Duodenal mucosa (tissue), 2 donors: ENCODE measurements at regions not wholly inside any gene's neighbourhood (a gene's known extent, or its start where the extent isn't known, plus 50 kb on each side); places are given as distances from the start of the nearest gene placed in this dataset.
"Not testable (repeated sequence)": the region's sequence is repeated elsewhere in the genome, so short reads cannot be mapped to it uniquely, and the experiment has no call there.

Source experiments
- H3K27ac ChIP-seq: one replicate; pipeline ENCODE4 v1.7.0; 2013; ENCODE audit warnings: low read depth, low read length
- H3K27me3 ChIP-seq, 2 donors: one replicate each; pipeline ENCODE4 v1.7.0; 2013; ENCODE audit warnings: low read length in 2 of 2, control low read depth in 1 of 2; ENCODE audit not compliant: insufficient read depth in 2 of 2, control insufficient read depth in 1 of 2
- H3K36me3 ChIP-seq, 2 donors: one replicate each; pipeline ENCODE4 v1.7.0; 2013; ENCODE audit warnings: low read length in 2 of 2, control low read depth in 1 of 2; ENCODE audit not compliant: insufficient read depth in 2 of 2, control insufficient read depth in 1 of 2
- H3K4me1 ChIP-seq, 2 donors: one replicate each; pipeline ENCODE4 v1.7.0; 2013; ENCODE audit warnings: low read length in 2 of 2, control low read depth in 1 of 2; ENCODE audit not compliant: insufficient read depth in 2 of 2, control insufficient read depth in 1 of 2
- H3K4me3 ChIP-seq, 2 donors: one replicate each; pipeline ENCODE4 v1.7.0; 2013; ENCODE audit warnings: low read length in 2 of 2, low read depth in 1 of 2
- H3K9ac ChIP-seq, 2 donors: one replicate each; pipeline ENCODE4 v1.7.0; 2013; ENCODE audit warnings: low read length in 2 of 2, low read depth in 1 of 2
- H3K9me3 ChIP-seq, 2 donors: one replicate each; pipeline ENCODE4 v1.7.0; 2013; ENCODE audit warnings: low read length in 2 of 2, control low read depth in 1 of 2; ENCODE audit not compliant: control insufficient read depth in 1 of 2

- not testable (repeated sequence) for H3K4me1 ChIP-seq, H3K27me3 ChIP-seq, H3K36me3 ChIP-seq, H3K9me3 ChIP-seq, H3K9ac ChIP-seq, H3K27ac ChIP-seq, H3K4me3 ChIP-seq
Observed at GRCh38 chr10:120047373-120047772, 154.8 kb downstream of the SEC23IP start.

- no peak overlapping the region for H3K27ac ChIP-seq
Observed at GRCh38 chr10:120047926-120048325, 155.4 kb downstream of the SEC23IP start.

DNA sequence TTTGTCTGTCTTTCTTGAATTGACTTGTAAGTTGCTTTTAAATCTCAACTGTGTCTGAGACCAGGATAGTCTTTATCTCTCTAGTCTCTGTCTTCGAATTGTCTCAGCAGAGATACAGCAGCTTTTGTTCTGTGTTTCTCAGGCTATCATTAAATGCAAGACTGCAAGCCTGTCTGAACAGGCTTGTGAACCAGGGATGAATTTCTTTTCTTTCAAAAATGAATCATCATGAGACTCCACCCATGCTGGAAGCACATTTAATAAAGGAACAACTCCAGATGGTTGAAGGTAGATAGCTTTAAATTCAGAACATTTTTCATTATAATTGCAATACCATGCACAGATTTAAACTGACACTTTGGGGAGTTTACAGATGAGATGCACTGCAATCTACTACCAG, 155.9 kb downstream of the SEC23IP start:
- Histone ChIP-seq H3K9ac (no peak overlapping the region), H3K4me1 (no peaks in the 10 kb centered on the region), H3K36me3 (no peaks in the 10 kb centered on the region), H3K27me3 (no peaks in the 10 kb centered on the region), H3K9me3 (no peaks in the 10 kb centered on the region), H3K27ac (no peak overlapping the region), H3K4me3 (no peak overlapping the region)

More at GRCh38 chr10:120047926-120048325, 155.4 kb downstream of the SEC23IP start:
- H3K4me3 ChIP-seq: no peak overlapping the region
- no peaks in the 10 kb centered on the region for H3K27me3 ChIP-seq
- H3K36me3 ChIP-seq: no peaks in the 10 kb centered on the region
- H3K9ac ChIP-seq: no peak overlapping the region
- H3K9me3 ChIP-seq: no peaks in the 10 kb centered on the region
- no peaks in the 10 kb centered on the region for H3K4me1 ChIP-seq

GRCh38 chr10:120051671-120052070, 159.1 kb downstream of the SEC23IP start:
- Histone ChIP-seq H3K4me3 (no peak overlapping the region), H3K9me3 (no peaks in the 10 kb centered on the region), H3K4me1 (no peaks in the 10 kb centered on the region), H3K9ac (no peak overlapping the region), H3K36me3 (no peaks in the 10 kb centered on the region), H3K27me3 (no peaks in the 10 kb centered on the region), H3K27ac (no peak overlapping the region)

GRCh38 chr10:120052964-120053702, 160.6 kb downstream of the SEC23IP start:
- Histone ChIP-seq H3K4me1 (no peaks in the 10 kb centered on the region), H3K9ac (no peak overlapping the region), H3K27ac (no peak overlapping the region), H3K36me3 (no peaks in the 10 kb centered on the region), H3K27me3 (no peaks in the 10 kb centered on the region), H3K9me3 (no peaks in the 10 kb centered on the region), H3K4me3 (no peak overlapping the region)

DNA sequence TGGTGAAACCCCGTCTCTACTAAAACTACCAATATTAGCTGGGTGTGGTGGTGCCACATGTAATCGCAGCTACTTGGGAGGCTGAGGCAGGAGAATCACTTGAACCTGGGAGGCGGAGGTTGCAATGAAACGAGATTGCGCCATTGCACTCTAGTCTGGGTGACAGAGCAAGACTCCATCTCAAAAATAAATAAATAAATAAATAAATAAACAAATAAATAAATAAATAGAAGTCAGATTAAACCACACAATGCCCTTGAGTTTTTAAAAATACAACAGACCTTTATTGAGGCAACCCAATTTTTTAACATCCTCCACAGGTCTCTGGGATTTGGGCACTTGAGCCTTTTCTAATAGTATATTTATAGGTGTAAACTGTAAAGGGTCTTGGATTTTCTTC, 167.3 kb downstream of the SEC23IP start:
- H3K9me3 ChIP-seq, H3K4me3 ChIP-seq, H3K4me1 ChIP-seq, H3K36me3 ChIP-seq, H3K9ac ChIP-seq, H3K27ac ChIP-seq, H3K27me3 ChIP-seq: not testable (repeated sequence)

- Histone ChIP-seq H3K9ac (no peak overlapping the region), H3K27me3 (peaks cover 0 to 3% of the 10 kb centered on the region in 2 donors), H3K4me3 (no peak overlapping the region), H3K27ac (no peak overlapping the region), H3K4me1 (no peaks in the 10 kb centered on the region), H3K9me3 (no peaks in the 10 kb centered on the region), H3K36me3 (no peaks in the 10 kb centered on the region)
Observed at GRCh38 chr10:120067427-120067826, 174.9 kb downstream of the SEC23IP start.

DNA sequence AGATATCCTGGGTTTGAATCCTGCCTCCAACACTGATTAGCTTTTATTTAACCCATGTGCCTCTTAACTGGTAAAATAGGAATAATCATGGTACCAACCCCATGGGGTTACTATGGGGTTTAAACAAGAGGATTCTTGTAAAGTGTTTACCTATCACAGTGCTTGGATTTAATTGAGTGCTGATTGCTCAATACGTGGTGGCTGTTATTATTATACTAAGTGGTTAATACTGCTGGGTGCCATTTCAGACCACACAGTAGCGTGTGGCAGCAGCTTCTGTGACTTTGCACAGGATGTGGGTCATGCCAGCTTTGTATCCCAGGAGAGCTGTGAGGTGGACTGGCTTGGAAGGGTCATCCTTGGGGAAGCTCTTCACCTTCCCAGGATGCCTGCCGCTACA, 177.2 kb downstream of the SEC23IP start:
- Histone ChIP-seq H3K9me3 (no peaks in the 10 kb centered on the region), H3K27me3 (peaks cover 0 to 3% of the 10 kb centered on the region in 2 donors), H3K27ac (no peak overlapping the region), H3K36me3 (no peaks in the 10 kb centered on the region), H3K4me3 (no peak overlapping the region), H3K4me1 (no peaks in the 10 kb centered on the region), H3K9ac (no peak overlapping the region)

GRCh38 chr10:120075349-120075748, 182.8 kb downstream of the SEC23IP start:
- no peaks in the 10 kb centered on the region for H3K9me3 ChIP-seq
- H3K27me3 ChIP-seq: peaks cover 6 to 10% of the 10 kb centered on the region in 2 donors
- H3K4me1 ChIP-seq: no peaks in the 10 kb centered on the region
- no peak overlapping the region for H3K27ac ChIP-seq
- no peaks in the 10 kb centered on the region for H3K36me3 ChIP-seq
- no peak overlapping the region for H3K9ac ChIP-seq
- H3K4me3 ChIP-seq: no peak overlapping the region

DNA sequence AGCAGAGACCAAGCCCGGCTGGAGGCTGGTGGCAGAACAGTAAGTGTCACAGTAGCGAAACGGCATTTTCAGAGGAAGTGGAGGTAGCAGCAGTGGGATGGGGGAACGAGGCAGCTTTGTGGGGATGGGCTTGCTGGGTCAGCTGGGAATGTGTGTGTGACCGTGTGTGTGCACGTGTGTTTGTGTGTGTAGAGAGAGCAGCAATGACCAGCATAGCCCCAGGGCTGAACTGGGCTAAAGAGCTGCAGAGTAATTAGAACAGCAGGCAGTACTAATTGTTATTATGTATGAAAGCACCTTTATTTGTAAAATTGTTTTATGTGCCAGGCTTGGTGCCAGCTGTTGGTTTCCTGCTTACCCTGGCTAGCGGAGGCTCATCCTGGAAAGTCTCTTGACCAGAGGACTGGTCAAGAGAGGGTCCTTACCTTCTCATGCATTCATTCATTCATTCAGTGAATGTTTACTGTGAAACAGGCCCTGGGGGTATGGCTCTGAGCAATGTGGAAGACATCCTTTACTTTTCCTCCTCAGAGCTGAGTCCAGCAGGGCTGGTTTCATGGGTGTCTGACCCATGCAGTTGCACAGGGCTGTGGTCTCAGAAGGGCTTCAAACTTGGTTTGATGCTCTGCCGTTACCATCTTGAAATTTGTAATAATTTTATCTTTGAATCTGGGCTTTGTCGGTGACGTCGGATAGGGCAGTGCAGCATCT, 184.6 kb downstream of the SEC23IP start:
- H3K27ac ChIP-seq: no peak overlapping the region
- peaks cover 6 to 10% of the 10 kb centered on the region in 2 donors for H3K27me3 ChIP-seq
- no peak overlapping the region for H3K4me3 ChIP-seq
- no peaks in the 10 kb centered on the region for H3K36me3 ChIP-seq
- no peak overlapping the region for H3K9ac ChIP-seq
- H3K4me1 ChIP-seq: no peaks in the 10 kb centered on the region
- H3K9me3 ChIP-seq: no peaks in the 10 kb centered on the region
